Lung (tissue), 11 donors: ENCODE measurements at regions not wholly inside any gene's neighbourhood (a gene's known extent, or its start where the extent isn't known, plus 50 kb on each side); places are given as distances from the start of the nearest gene placed in this dataset.

ENCODE experiments used
- ATAC-seq: fragments of 200-7000 bp; cut with Tn5 transposase; one replicate; pipeline ENCODE4 v1.9.1; 2020; ENCODE audit warnings: moderate number of reproducible peaks; ENCODE audit not compliant: insufficient read depth, low FRiP score
- DNase-seq, 3 donors: peaks; one replicate each; pipeline ENCODE4 v3.0.0-alpha.2; 2013 to 2017
- H3K27ac ChIP-seq, 2 donors: one replicate each; pipeline ENCODE4 v1.5.1; 2013; ENCODE audit warnings: mild to moderate bottlenecking in 2 of 2, moderate library complexity in 2 of 2, control low read depth in 1 of 2, inconsistent platforms in 1 of 2, low read depth in 1 of 2, low read length in 1 of 2
- H3K27me3 ChIP-seq, 3 donors: one replicate each; pipeline ENCODE4 v1.5.1; 2013; ENCODE audit warnings: low read length in 2 of 3; ENCODE audit not compliant: control insufficient read depth in 3 of 3, insufficient read depth in 3 of 3
- H3K36me3 ChIP-seq, 4 donors: one replicate each; pipeline ENCODE4 v1.5.1; 2013; ENCODE audit warnings: low read length in 4 of 4, mild to moderate bottlenecking in 1 of 4, moderate library complexity in 1 of 4; ENCODE audit not compliant: control insufficient read depth in 4 of 4, insufficient read depth in 4 of 4
- H3K4me1 ChIP-seq, 5 donors: one replicate each; pipeline ENCODE4 v1.5.1; 2013; ENCODE audit warnings: low read length in 5 of 5, mild to moderate bottlenecking in 2 of 5, moderate library complexity in 1 of 5; ENCODE audit not compliant: control insufficient read depth in 5 of 5, insufficient read depth in 5 of 5
- H3K4me3 ChIP-seq: one replicate; pipeline ENCODE4 v1.5.1; 2013; ENCODE audit warnings: mild to moderate bottlenecking, control low read depth, moderate library complexity
- H3K9ac ChIP-seq, 2 donors: one replicate each; pipeline ENCODE4 v1.5.1; 2013; ENCODE audit warnings: low read length in 2 of 2, control low read depth in 1 of 2; ENCODE audit not compliant: insufficient read depth in 1 of 2
- H3K9me3 ChIP-seq, 4 donors: one replicate each; pipeline ENCODE4 v1.5.1; 2013; ENCODE audit warnings: low read length in 3 of 4, mild to moderate bottlenecking in 1 of 4, moderate library complexity in 1 of 4; ENCODE audit not compliant: control insufficient read depth in 4 of 4, insufficient read depth in 3 of 4
- WGBS, 2 donors: extraction: QIAGEN DNeasy Blood & Tissue Kit; methylation state at CpG; one replicate each; pipeline ENCODE4 v1.1.7; 2013; 5-methylcytosine and 5-hydroxymethylcytosine counted together
- TF ChIP-seq, protein P1 (sequence below): IDR thresholded peaks from 2 replicates; pipeline ENCODE4 v1.5.1; 2012; ENCODE audit warnings: mild to moderate bottlenecking; ENCODE audit errors: control extremely low read depth, extremely low read depth
- donor health status: control.
- donor health status: control.
- donor health status: Bipolar disorder and iron deficiency.
- donor health status: healthy.
- donor health status: DM: yes; HTN: yes; CAD: no.

DNA sequence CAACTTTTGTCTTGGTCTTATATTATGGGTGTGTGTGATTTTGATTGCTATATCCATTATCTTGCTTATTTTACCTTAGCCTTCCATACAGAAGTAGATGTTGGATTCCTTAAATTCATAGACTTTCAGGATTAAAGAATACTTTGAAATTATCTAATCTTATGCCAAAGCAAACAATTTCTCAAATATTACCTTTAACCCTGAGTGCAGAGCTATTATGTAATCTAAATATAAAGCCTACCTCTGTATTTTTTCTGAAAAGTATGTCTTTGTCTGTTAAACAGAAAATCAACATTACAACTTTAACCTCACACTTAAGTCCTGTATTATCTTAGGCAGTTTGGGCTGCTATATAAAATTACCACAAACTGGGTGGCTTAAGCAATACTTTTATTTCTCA lies 782.5 kb downstream of the STIM2 start:
- H3K27me3 ChIP-seq = no peaks in the 10 kb centered on the region
- H3K36me3 ChIP-seq = no peaks in the 10 kb centered on the region
- H3K4me3 ChIP-seq = no peak overlapping the region
- no peak for ATAC-seq
- no peak overlapping the region for H3K27ac ChIP-seq
- TF ChIP-seq, protein P1, sequence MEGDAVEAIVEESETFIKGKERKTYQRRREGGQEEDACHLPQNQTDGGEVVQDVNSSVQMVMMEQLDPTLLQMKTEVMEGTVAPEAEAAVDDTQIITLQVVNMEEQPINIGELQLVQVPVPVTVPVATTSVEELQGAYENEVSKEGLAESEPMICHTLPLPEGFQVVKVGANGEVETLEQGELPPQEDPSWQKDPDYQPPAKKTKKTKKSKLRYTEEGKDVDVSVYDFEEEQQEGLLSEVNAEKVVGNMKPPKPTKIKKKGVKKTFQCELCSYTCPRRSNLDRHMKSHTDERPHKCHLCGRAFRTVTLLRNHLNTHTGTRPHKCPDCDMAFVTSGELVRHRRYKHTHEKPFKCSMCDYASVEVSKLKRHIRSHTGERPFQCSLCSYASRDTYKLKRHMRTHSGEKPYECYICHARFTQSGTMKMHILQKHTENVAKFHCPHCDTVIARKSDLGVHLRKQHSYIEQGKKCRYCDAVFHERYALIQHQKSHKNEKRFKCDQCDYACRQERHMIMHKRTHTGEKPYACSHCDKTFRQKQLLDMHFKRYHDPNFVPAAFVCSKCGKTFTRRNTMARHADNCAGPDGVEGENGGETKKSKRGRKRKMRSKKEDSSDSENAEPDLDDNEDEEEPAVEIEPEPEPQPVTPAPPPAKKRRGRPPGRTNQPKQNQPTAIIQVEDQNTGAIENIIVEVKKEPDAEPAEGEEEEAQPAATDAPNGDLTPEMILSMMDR = no peak
- H3K9ac ChIP-seq = no peak overlapping the region
- H3K4me1 ChIP-seq = no peaks in the 10 kb centered on the region
- no peaks in the 10 kb centered on the region for H3K9me3 ChIP-seq
- DNase-seq = no peak

GRCh38 chr4:27648416-27648815 lies 787.8 kb downstream of the STIM2 start:
- no peak overlapping the region for H3K9ac ChIP-seq
- no peak overlapping the region for H3K4me3 ChIP-seq
- 92 to 96% methylated on average over 4 of the region's 4 CpGs for WGBS, 2 donors
- ATAC-seq (no peak), DNase-seq (no peak)
- H3K36me3 ChIP-seq = no peaks in the 10 kb centered on the region
- no peaks in the 10 kb centered on the region for H3K9me3 ChIP-seq
- no peak overlapping the region for H3K27ac ChIP-seq
- TF ChIP-seq, protein P1 = no peak
- no peaks in the 10 kb centered on the region for H3K27me3 ChIP-seq
- no peaks in the 10 kb centered on the region for H3K4me1 ChIP-seq

GRCh38 chr4:27662426-27662825 lies 801.8 kb downstream of the STIM2 start:
- no peaks in the 10 kb centered on the region for H3K36me3 ChIP-seq
- no peak overlapping the region for H3K9ac ChIP-seq
- DNase-seq = no peak
- no peak overlapping the region for H3K4me3 ChIP-seq
- no peaks in the 10 kb centered on the region for H3K4me1 ChIP-seq
- no peaks in the 10 kb centered on the region for H3K9me3 ChIP-seq
- TF ChIP-seq, protein P1 = no peak
- no peak for ATAC-seq
- H3K27ac ChIP-seq = no peak overlapping the region
- no peaks in the 10 kb centered on the region for H3K27me3 ChIP-seq
- 58 to 62% methylated on average over 3 of the region's 3 CpGs for WGBS, 2 donors

DNA sequence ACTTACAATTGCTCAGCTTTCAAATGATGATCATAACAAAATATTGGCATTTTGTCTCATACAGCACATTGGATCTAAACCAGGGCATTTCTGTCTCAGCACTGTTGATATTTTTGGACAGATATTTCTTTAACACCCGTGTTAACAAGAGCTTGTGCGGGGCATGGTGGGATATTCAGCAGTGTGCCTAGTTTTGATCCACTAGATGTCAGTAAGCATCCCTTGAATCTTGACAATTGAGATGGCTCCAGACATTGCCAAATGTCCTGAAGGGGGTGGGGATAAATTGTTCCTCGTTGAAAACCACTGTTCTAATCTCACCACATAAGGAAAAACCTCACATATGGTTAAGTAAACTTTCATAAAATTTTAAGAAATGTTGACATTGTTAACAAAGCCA lies 806.3 kb downstream of the STIM2 start:
- Histone ChIP-seq H3K27ac (no peak overlapping the region), H3K4me3 (no peak overlapping the region), H3K9me3 (no peaks in the 10 kb centered on the region), H3K4me1 (no peaks in the 10 kb centered on the region), H3K36me3 (no peaks in the 10 kb centered on the region), H3K9ac (no peak overlapping the region), H3K27me3 (no peaks in the 10 kb centered on the region)
- 41 to 53% methylated on average over 3 of the region's 3 CpGs for WGBS, 2 donors
- TF ChIP-seq, protein P1 = no peak
- DNase-seq (peak in 2 of 3 donors; percentile 25 to 52), ATAC-seq (no peak)
